Activated CD8-positive, alpha-beta memory T cell treated with anti-CD3 and anti-CD28 coated beads, Interleukin-2, amount 10 ng/mL, durations not matched to agents 7 days and 5 days (primary cell): ENCODE measurements at regions not wholly inside any gene's neighbourhood (a gene's known extent, or its start where the extent isn't known, plus 50 kb on each side); places are given as distances from the start of the nearest gene placed in this dataset.

ENCODE experiments used
- ATAC-seq: fragments of 150-1000 bp; cut with Tn5 transposase; one replicate; pipeline ENCODE4 v1.10.0; 2021; ENCODE audit warnings: moderate library complexity
- CTCF ChIA-PET: fragments of 350-600 bp; sonication (Branson Sonifier 250); formaldehyde crosslinking; loops from one replicate; lab custom pipeline; 2021; ENCODE audit warnings: antibody characterized with exemption; lab: Charles Lee
- DNase-seq: peaks from one replicate; pipeline ENCODE4 v3.0.0-alpha.2; 2020
- H3K27ac Mint-ChIP-seq: one replicate; pipeline ENCODE4 v1.8.0; 2021; ENCODE audit warnings: mild to moderate bottlenecking, mixed read lengths
- H3K27me3 Mint-ChIP-seq: one replicate; pipeline ENCODE4 v1.8.0; 2021; ENCODE audit warnings: mixed read lengths
- H3K36me3 Mint-ChIP-seq: one replicate; pipeline ENCODE4 v1.8.0; 2021; ENCODE audit warnings: mild to moderate bottlenecking, mixed read lengths
- H3K4me1 Mint-ChIP-seq: one replicate; pipeline ENCODE4 v1.8.0; 2021; ENCODE audit warnings: mixed read lengths
- H3K4me3 Mint-ChIP-seq: one replicate; pipeline ENCODE4 v1.8.0; 2021; ENCODE audit warnings: mild to moderate bottlenecking, moderate library complexity, mixed read lengths
- H3K9me3 Mint-ChIP-seq: one replicate; pipeline ENCODE4 v1.8.0; 2022; ENCODE audit warnings: low read depth, mixed read lengths

DNA sequence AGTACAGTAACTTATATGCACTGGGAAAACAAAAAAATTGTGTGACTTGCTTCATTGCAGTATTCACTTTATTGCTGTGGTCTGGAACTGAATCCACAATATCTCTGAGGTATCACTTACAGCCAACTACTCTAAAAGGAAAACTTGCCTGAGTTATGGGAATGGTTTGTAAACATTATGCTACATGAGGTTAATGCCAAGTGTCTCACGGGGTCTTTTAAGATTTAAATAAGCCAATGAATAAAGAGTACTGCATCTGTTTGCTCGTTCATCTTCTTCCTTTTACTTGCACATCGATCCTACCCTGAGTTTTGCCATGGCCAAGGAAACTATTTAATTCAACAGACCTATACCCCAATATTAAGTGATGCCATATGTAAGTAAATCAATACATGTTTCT is 72.0 kb upstream of the API5 start:
- H3K4me1 Mint-ChIP-seq: no peaks in the 10 kb centered on the region
- DNase-seq: no peak
- H3K27me3 Mint-ChIP-seq: peaks cover 7% of the 10 kb centered on the region
- no peaks in the 10 kb centered on the region for H3K36me3 Mint-ChIP-seq
- H3K9me3 Mint-ChIP-seq: no peaks in the 10 kb centered on the region
- no peak overlapping the region for H3K27ac Mint-ChIP-seq
- no peak overlapping the region for H3K4me3 Mint-ChIP-seq
- ATAC-seq: no peak
- CTCF ChIA-PET: no interaction called here

DNA sequence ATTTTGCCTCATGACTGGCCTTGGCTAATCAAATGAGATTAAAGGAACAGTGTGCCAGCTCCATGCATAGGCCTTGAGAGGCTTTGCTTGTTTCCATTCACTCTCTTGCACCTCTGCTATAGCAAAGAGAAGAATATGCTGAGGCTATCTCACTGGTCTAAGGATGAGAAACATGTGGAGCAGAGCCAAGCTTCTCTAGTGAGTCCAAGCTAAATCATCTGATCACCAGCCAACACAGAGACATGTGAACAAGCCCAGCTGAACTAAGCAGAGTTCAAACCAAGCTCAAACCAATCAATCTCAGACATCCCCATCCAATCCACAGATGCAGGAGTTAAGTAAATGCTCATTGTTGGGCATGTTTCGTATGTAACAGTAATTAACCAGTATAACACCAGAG is 69.4 kb upstream of the API5 start:
- Mint-ChIP-seq H3K4me1 (no peaks in the 10 kb centered on the region), H3K27ac (no peak overlapping the region), H3K9me3 (no peaks in the 10 kb centered on the region), H3K36me3 (no peaks in the 10 kb centered on the region), H3K4me3 (no peak overlapping the region), H3K27me3 (peaks cover 7% of the 10 kb centered on the region)
- no peak for ATAC-seq
- CTCF ChIA-PET: no interaction called here
- DNase-seq: no peak

DNA sequence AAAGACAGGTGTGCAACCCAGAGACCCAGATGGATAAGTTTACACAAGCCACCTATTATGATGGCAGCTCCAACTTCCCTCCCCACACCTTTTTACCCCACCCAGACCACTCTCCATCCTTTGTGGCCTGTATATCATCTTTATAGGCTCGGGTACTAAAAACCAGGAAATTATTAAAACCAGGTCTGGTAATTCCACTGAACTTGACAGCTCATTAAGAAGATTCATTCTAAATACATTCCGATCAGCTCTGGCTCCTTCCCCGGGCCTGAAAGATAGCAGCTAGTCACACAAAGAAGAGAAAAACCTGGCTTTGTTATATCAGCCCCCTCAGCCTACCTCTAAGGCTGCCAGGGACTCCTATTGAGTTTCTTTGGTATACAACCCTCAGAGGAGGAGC is 67.9 kb upstream of the API5 start:
- Mint-ChIP-seq H3K9me3 (no peaks in the 10 kb centered on the region), H3K27me3 (peaks cover 7% of the 10 kb centered on the region), H3K4me1 (no peaks in the 10 kb centered on the region), H3K36me3 (no peaks in the 10 kb centered on the region), H3K4me3 (no peak overlapping the region), H3K27ac (no peak overlapping the region)
- ATAC-seq (no peak), DNase-seq (no peak)
- CTCF ChIA-PET: no interaction called here

DNA sequence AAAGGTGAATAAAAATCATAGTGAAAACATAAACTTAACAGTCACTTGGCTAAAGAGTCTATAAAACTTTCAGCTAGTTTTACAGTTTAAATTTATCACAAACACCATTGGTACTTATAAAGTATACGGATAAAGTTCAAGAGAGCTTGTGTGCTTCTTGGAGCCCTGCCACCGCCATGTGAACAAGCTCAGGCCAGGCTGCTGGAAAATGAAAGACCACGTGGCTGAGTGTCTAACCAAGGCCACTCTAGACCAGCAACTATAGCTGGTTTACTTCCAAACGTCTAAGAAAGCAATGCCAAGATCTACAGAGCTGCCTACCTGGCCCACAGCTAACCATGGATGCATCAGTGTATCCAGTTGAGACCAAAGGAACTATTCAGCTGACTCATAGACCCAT is 66.3 kb upstream of the API5 start:
- CTCF ChIA-PET: no interaction called here
- Mint-ChIP-seq H3K9me3 (no peaks in the 10 kb centered on the region), H3K27me3 (peaks cover 7% of the 10 kb centered on the region), H3K4me1 (no peaks in the 10 kb centered on the region), H3K36me3 (no peaks in the 10 kb centered on the region), H3K27ac (no peak overlapping the region), H3K4me3 (no peak overlapping the region)
- DNase-seq: no peak
- no peak for ATAC-seq

DNA sequence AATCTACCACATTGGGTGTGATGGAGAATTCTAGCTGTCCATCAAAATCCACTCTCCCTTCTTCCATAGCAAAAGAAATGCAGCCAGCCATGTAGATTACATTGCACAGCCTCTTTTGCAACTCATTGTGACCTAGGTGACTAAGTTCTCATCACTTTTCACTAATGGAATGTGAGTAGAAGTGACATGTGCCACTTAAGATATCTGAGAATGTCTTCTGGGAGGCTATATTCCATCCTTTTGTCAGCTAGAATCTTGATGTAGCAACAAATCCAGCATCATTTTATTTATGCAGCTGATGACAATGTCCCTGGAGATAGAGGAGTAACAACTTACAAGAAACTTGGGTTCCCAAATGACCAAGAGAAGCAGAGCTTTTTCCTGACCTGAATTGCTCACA is 61.5 kb upstream of the API5 start:
- no peak for ATAC-seq
- H3K36me3 Mint-ChIP-seq: no peaks in the 10 kb centered on the region
- DNase-seq: no peak
- H3K27ac Mint-ChIP-seq: no peak overlapping the region
- no peaks in the 10 kb centered on the region for H3K27me3 Mint-ChIP-seq
- no peaks in the 10 kb centered on the region for H3K4me1 Mint-ChIP-seq
- H3K4me3 Mint-ChIP-seq: no peak overlapping the region
- no peaks in the 10 kb centered on the region for H3K9me3 Mint-ChIP-seq
- CTCF ChIA-PET: no interaction called here

DNA sequence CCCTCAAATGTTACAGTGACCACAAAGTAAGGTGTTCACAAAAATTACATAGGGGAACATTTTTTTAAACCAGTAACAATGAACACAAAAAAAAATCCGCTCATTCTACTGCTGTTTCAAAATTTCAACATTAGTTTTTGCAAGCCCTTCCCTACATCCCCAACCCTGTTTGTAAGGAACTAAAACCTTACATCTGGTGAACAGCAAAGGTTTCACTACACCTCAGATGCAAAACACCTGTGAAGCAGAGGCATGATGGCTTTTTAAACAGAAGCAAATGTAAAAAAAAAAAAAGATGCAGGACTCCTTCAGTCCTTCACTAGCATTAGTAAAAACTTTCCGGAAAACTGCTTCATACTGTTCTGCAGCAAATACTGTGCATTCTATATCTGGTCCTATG is 50.0 kb upstream of the API5 start:
- no peak for ATAC-seq
- no peaks in the 10 kb centered on the region for H3K27me3 Mint-ChIP-seq

More for the DNA sequence above, 50.0 kb upstream of the API5 start:
- Mint-ChIP-seq H3K4me1 (no peaks in the 10 kb centered on the region), H3K36me3 (no peaks in the 10 kb centered on the region), H3K27ac (no peak overlapping the region), H3K9me3 (no peaks in the 10 kb centered on the region), H3K4me3 (no peak overlapping the region)
- DNase-seq: no peak
- CTCF ChIA-PET: no interaction called here
